HepG2 (cell line): ENCODE measurements at regions not wholly inside any gene's neighbourhood (a gene's known extent, or its start where the extent isn't known, plus 50 kb on each side); places are given as distances from the start of the nearest gene placed in this dataset.

Source experiments
- ATAC-seq: fragments of 200-7000 bp; cut with Tn5 transposase; 3 replicates; pipeline ENCODE4 v1.9.1; 2020; ENCODE audit warnings: mild to moderate bottlenecking, moderate library complexity
- BruUV-seq: library from RNA; stranded (reverse); fragments of 400-500 nt; replicated peaks from 2 replicates; lab custom pipeline; 2021; lab: Mats Ljungman, UMichigan
- CTCF ChIA-PET: fragments of 300-600 bp; formaldehyde crosslinking; extraction: SDS; loops from one replicate; lab custom pipeline; 2021; ENCODE audit warnings: low total read pairs, inconsistent platforms, low intra/inter-chr PET ratio; lab: Yijun Ruan, JAX
- POLR2A ChIA-PET: fragments of 350-600 bp; sonication (Branson Sonifier 250); formaldehyde crosslinking; loops from one replicate; lab custom pipeline; 2020; ENCODE audit warnings: antibody characterized with exemption, inconsistent platforms; lab: Yijun Ruan, JAX
- DNase-seq: peaks from one replicate; pipeline ENCODE4 v3.0.0-alpha.2; 2015; ENCODE audit warnings: low spot score
- FAIRE-seq: peaks from 3 replicates; lab custom pipeline; 2011; peaks lifted over from hg19 to GRCh38; lab: Jason Lieb, UNC
- H2AFZ ChIP-seq: one replicate; pipeline ENCODE4 v1.6.1; 2011; ENCODE audit warnings: low read length, inconsistent platforms
- H3K27ac ChIP-seq: fragments of 300-600 bp; 3 replicates; pipeline ENCODE4 v1.8.0; 2011; ENCODE audit warnings: mixed run types, mild to moderate bottlenecking, mixed read lengths, low read length, inconsistent platforms; ENCODE audit not compliant: insufficient read depth; ENCODE audit errors: extremely low read length
- H3K27me3 ChIP-seq, 2 experiments: fragments of 200-600 bp in 1 of 2; 2 replicates in 1 of 2; 3 replicates in 1 of 2; pipeline versions ENCODE4 v1.6.0 to v1.8.0; 2011; ENCODE audit warnings: low read length in 2 of 2, mild to moderate bottlenecking in 2 of 2, moderate library complexity in 2 of 2, inconsistent platforms in 1 of 2; ENCODE audit not compliant: insufficient read depth in 2 of 2, control insufficient read depth in 1 of 2
- H3K36me3 ChIP-seq, 2 experiments: fragments of 200-600 bp in 1 of 2; replicated peaks in 1 of 2; 2 replicates in 1 of 2; 3 replicates in 1 of 2; pipeline versions ENCODE4 v1.5.1 to v1.8.0; 2011; ENCODE audit warnings: low read length in 2 of 2, inconsistent platforms in 1 of 2; ENCODE audit not compliant: insufficient read depth in 2 of 2, control insufficient read depth in 1 of 2
- H3K4me1 ChIP-seq: 2 replicates; pipeline ENCODE4 v1.5.1; 2012; ENCODE audit warnings: low read length, inconsistent platforms; ENCODE audit not compliant: insufficient read depth
- H3K4me2 ChIP-seq: 2 replicates; pipeline ENCODE4 v1.6.0; 2011; ENCODE audit warnings: low read depth, low read length, inconsistent platforms
- H3K4me3 ChIP-seq, 3 experiments: fragments of 200-600 bp in 1 of 3; sonication (generic), shearing (Covaris generic) in 1 of 3; replicated peaks in 1 of 3; 2 replicates each; pipeline ENCODE4 v1.5.1; 2011 to 2016; ENCODE audit warnings: low read length in 3 of 3, inconsistent platforms in 2 of 3, low read depth in 2 of 3, mild to moderate bottlenecking in 2 of 3, control low read depth in 1 of 3, mixed read lengths in 1 of 3; ENCODE audit not compliant: insufficient read depth in 1 of 3
- H3K79me2 ChIP-seq: one replicate; pipeline ENCODE4 v1.6.1; 2011; ENCODE audit warnings: low read length, inconsistent platforms; ENCODE audit not compliant: insufficient read depth
- H3K9ac ChIP-seq: 2 replicates; pipeline ENCODE4 v1.6.0; 2011; ENCODE audit warnings: mild to moderate bottlenecking, low read depth, low read length, inconsistent platforms; ENCODE audit not compliant: insufficient read depth
- H3K9me3 ChIP-seq: 2 replicates; pipeline ENCODE4 v1.5.1; 2012; ENCODE audit warnings: mild to moderate bottlenecking, low read length
- H4K20me1 ChIP-seq: 2 replicates; pipeline ENCODE4 v1.6.0; 2011; ENCODE audit warnings: inconsistent platforms, mild to moderate bottlenecking, low read length, moderate library complexity; ENCODE audit not compliant: insufficient read depth
- EHMT2 ChIP-seq: fragments of 200-600 bp; sonication (generic); IDR thresholded peaks from 2 replicates; pipeline ENCODE4 v1.7.0; 2017; ENCODE audit warnings: antibody characterized with exemption, low read depth, low read length, borderline replicate concordance
- HIC2 ChIP-seq: sonication (generic); formaldehyde crosslinking; IDR thresholded peaks from 2 replicates; pipeline ENCODE4 v1.9.0; 2022; ENCODE audit warnings: low read depth, missing genetic modification reagents
- HOXA9 ChIP-seq: sonication (generic); formaldehyde crosslinking; IDR thresholded peaks from 2 replicates; pipeline ENCODE4 v1.8.1; 2022; ENCODE audit warnings: missing genetic modification reagents, mild to moderate bottlenecking, moderate library complexity, borderline replicate concordance
- MAFK ChIP-seq, 2 experiments: IDR thresholded peaks in 1 of 2; conservative IDR thresholded peaks in 1 of 2; 2 replicates each; pipeline ENCODE4 v1.6.1; 2011; ENCODE audit warnings: improper control_type of control experiment in 2 of 2, low read length in 2 of 2
- MYNN ChIP-seq: sonication (generic); formaldehyde crosslinking; IDR thresholded peaks from 2 replicates; pipeline ENCODE4 v1.4.0; 2020; ENCODE audit warnings: mild to moderate bottlenecking, low read depth, missing genetic modification reagents
- MZF1 ChIP-seq: sonication (generic); formaldehyde crosslinking; IDR thresholded peaks from 2 replicates; pipeline ENCODE4 v1.8.1; 2023; ENCODE audit warnings: mild to moderate bottlenecking, missing genetic modification reagents, borderline replicate concordance
- NPAS2 ChIP-seq: sonication (generic); formaldehyde crosslinking; IDR thresholded peaks from 2 replicates; pipeline ENCODE4 v1.8.0; 2022; ENCODE audit warnings: mild to moderate bottlenecking, missing genetic modification reagents, borderline replicate concordance
- POLR2G ChIP-seq: fragments of 200-400 bp; formaldehyde crosslinking; IDR thresholded peaks from 2 replicates; pipeline ENCODE4 v1.6.1; 2018; ENCODE audit warnings: mild to moderate bottlenecking, low read depth, low read length, moderate library complexity
- RORA ChIP-seq: sonication (generic); formaldehyde crosslinking; IDR thresholded peaks from 2 replicates; pipeline ENCODE4 v1.5.0; 2020; ENCODE audit warnings: mild to moderate bottlenecking, missing genetic modification reagents, moderate library complexity
- SKIL ChIP-seq: sonication (generic); formaldehyde crosslinking; IDR thresholded peaks from 2 replicates; pipeline ENCODE4 v1.8.0; 2022; ENCODE audit warnings: missing genetic modification reagents, mild to moderate bottlenecking, moderate library complexity, borderline replicate concordance
- YEATS4 ChIP-seq: sonication (generic); formaldehyde crosslinking; IDR thresholded peaks from 2 replicates; pipeline ENCODE4 v1.4.0; 2020; ENCODE audit warnings: missing genetic modification reagents, borderline replicate concordance
- YY1 ChIP-seq: IDR thresholded peaks from 2 replicates; pipeline ENCODE4 v1.6.1; 2011; ENCODE audit warnings: low read length, low read depth, moderate library complexity, mild to moderate bottlenecking; ENCODE audit not compliant: insufficient read depth, insufficient replicate concordance
- ZNF256 ChIP-seq: sonication (generic); formaldehyde crosslinking; conservative IDR thresholded peaks from 2 replicates; pipeline ENCODE4 v1.4.0; 2020; ENCODE audit warnings: missing genetic modification reagents
- ZNF292 ChIP-seq: sonication (generic); formaldehyde crosslinking; IDR thresholded peaks from 2 replicates; pipeline ENCODE4 v1.8.1; 2022; ENCODE audit warnings: mild to moderate bottlenecking, low read depth, missing genetic modification reagents, borderline replicate concordance
- ZNF496 ChIP-seq: sonication (generic); formaldehyde crosslinking; IDR thresholded peaks from 2 replicates; pipeline ENCODE4 v1.8.1; 2023; ENCODE audit warnings: mild to moderate bottlenecking, moderate library complexity, missing genetic modification reagents; ENCODE audit not compliant: insufficient replicate concordance
- ZNF780A ChIP-seq: sonication (generic); formaldehyde crosslinking; IDR thresholded peaks from 2 replicates; pipeline ENCODE4 v1.8.0; 2022; ENCODE audit warnings: mild to moderate bottlenecking, missing genetic modification reagents, moderate library complexity
- WGBS: methylation state at CpG from one replicate; pipeline ENCODE4 v1.1.6; 2017; ENCODE audit warnings: low lambda C conversion rate; 5-methylcytosine and 5-hydroxymethylcytosine counted together
- in situ Hi-C: cut with HindIII; loops from 2 replicates; pipeline ENCODE4 v1.10.0; 2017; ENCODE audit warnings: low pct_unique_long_range_greater_than_20kb; ENCODE audit not compliant: extremely low pct_ligation_motif_present
- intact Hi-C: fragments of 100-400 bp; cut with micrococcal nuclease; formaldehyde crosslinking; loops from one replicate; pipeline ENCODE4 v1.10.0; 2022; ENCODE audit not compliant: unreplicated experiment

GRCh38 chr13:60655256-60655655 is 258.2 kb downstream of the TDRD3 start:
- no peak for ATAC-seq
- Histone ChIP-seq H4K20me1 (no peaks in the 10 kb centered on the region), H3K79me2 (no peaks in the 10 kb centered on the region), H3K9ac (no peak overlapping the region), H3K36me3 (no peaks in the 10 kb centered on the region), H2AFZ (no peak overlapping the region), H3K4me3 (no peak overlapping the region), H3K27ac (no peak overlapping the region), H3K4me1 (no peaks in the 10 kb centered on the region), H3K27me3 (no peaks in the 10 kb centered on the region), H3K4me2 (no peak overlapping the region), H3K9me3 (no peaks in the 10 kb centered on the region)
- BruUV-seq, result no TSS peak
- DNase-seq, result no peak
- CTCF ChIA-PET, result no interaction called here
- TF ChIP-seq YEATS4 (CRISPR knock-in tag), result no peak
- TF ChIP-seq ZNF292 (CRISPR knock-in tag), result no peak
- no peak for TF ChIP-seq HOXA9
- no peak for TF ChIP-seq ZNF780A (CRISPR knock-in tag)
- TF ChIP-seq MZF1 (CRISPR knock-in tag), result no peak
- TF ChIP-seq ZNF496 (CRISPR knock-in tag), result no peak
- no peak for TF ChIP-seq EHMT2
- TF ChIP-seq MYNN (CRISPR knock-in tag), result no peak
- TF ChIP-seq POLR2G, result no peak
- 5% methylated on average over 4 of the region's 4 CpGs for WGBS
- POLR2A ChIA-PET, result no interaction called here
- intact Hi-C loops (loop anchor here (10.0 kb wide), 2 partner anchors 340 to 600 kb away; no protein-coding TSS in a partner anchor), in situ Hi-C loops (no loop called here)
- FAIRE-seq, result no peak

GRCh38 chr13:60654415-60654814 is 257.4 kb downstream of the TDRD3 start:
- ATAC-seq (peak; percentile 93), DNase-seq (peak; percentile 16), FAIRE-seq (peak; percentile 51)
- intact Hi-C loops (loop anchor here (5.0 to 10.0 kb wide), 3 partner anchors 340 to 1033 kb away; no protein-coding TSS in a partner anchor), in situ Hi-C loops (no loop called here)
- no peaks in the 10 kb centered on the region for H3K79me2 ChIP-seq
- no peak overlapping the region for H3K4me2 ChIP-seq
- no peak overlapping the region for H3K9ac ChIP-seq
- no peak overlapping the region for H3K27ac ChIP-seq
- BruUV-seq, result no TSS peak
- POLR2A ChIA-PET, result no interaction called here
- H3K4me3 ChIP-seq, result no peak overlapping the region
- no peaks in the 10 kb centered on the region for H3K4me1 ChIP-seq
- CTCF ChIA-PET, result no interaction called here
- no peaks in the 10 kb centered on the region for H4K20me1 ChIP-seq
- no peaks in the 10 kb centered on the region for H3K36me3 ChIP-seq
- no peak overlapping the region for H2AFZ ChIP-seq
- H3K27me3 ChIP-seq, result no peaks in the 10 kb centered on the region
- H3K9me3 ChIP-seq, result no peaks in the 10 kb centered on the region
- 0% methylated on average over 1 of the region's 1 CpG for WGBS
- TF ChIP-seq HIC2 (CRISPR knock-in tag) (no peak), ZNF256 (CRISPR knock-in tag) (no peak), MAFK (conservative IDR thresholded peaks at IDR 0.05 in 1 of 2, IDR thresholded peaks at IDR 0.05 in 1 of 2; ENCODE audit: low read length in 2 of 2) (peak; percentile 41 to 55; a peak in 3 of 4 replicates), RORA (CRISPR knock-in tag) (no peak), SKIL (CRISPR knock-in tag) (no peak), YY1 (no peak), NPAS2 (no peak)
